ENCODE measurements at regions not wholly inside any gene's neighbourhood (a gene's known extent, or its start where the extent isn't known, plus 50 kb on each side); places are given as distances from the start of the nearest gene placed in this dataset.

DNA sequence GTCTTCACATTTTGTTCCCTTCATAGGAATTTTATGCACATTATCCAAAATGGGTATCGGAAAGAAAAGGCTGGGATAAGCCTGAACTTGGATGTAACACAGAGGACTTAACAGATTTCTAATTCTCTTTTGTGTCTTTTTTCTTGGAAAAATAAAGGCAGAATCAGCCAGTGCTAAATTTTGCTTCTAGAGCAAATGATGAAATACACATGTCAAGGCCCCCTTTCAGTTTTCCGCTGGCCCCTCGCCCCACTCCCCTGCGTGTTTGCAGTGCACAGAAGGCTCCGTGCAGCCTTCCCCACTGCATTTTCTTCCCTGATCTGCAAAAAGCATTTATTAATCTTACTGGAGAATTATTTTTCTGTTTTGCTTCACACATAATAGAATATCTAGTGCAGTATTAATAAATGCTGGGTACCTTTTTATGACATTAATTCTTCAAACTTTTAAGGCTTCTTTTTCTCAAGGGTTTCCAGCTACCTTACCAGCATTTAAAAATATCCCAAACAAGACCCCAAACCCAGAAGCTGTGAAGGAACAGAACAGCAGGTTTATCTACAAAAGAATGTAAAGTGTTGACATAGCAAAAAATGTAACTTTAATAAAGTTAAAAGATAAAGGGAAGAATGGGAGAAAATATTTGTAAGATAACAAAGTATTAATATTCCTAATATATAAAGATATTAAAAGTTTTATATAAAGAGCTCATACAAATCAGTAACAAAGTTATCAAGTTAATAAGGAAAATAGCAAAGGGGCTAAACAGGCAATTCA, 81.3 kb upstream of the SPTBN1 start:
- TF ChIP-seq CTCF (IDR thresholded peaks at IDR 0.05) (no peak), POLR2A (IDR thresholded peaks at IDR 0.05) (no peak)

All from ovary (tissue), 3 donors.